Kidney (tissue), 13 donors: ENCODE measurements at regions not wholly inside any gene's neighbourhood (a gene's known extent, or its start where the extent isn't known, plus 50 kb on each side); places are given as distances from the start of the nearest gene placed in this dataset.

Experiments
- DNase-seq, 5 donors: peaks; one replicate each; pipeline ENCODE4 v3.0.0-alpha.2; 2013 to 2020
- FAIRE-seq: peaks from 2 replicates; lab custom pipeline; 2012; peaks lifted over from hg19 to GRCh38; lab: Jason Lieb, UNC
- H3K27ac ChIP-seq, 2 donors: one replicate each; pipeline ENCODE4 v1.7.0; 2013; ENCODE audit warnings: low read depth in 2 of 2, low read length in 2 of 2, inconsistent platforms in 1 of 2
- H3K27me3 ChIP-seq: one replicate; pipeline ENCODE4 v1.7.1; 2013; ENCODE audit warnings: low read length, inconsistent platforms; ENCODE audit not compliant: control insufficient read depth, insufficient read depth
- H3K36me3 ChIP-seq, 3 donors: one replicate each; pipeline versions ENCODE4 v1.7.0 to v1.7.1; 2013; ENCODE audit warnings: low read length in 3 of 3, control low read depth in 1 of 3, inconsistent platforms in 1 of 3; ENCODE audit not compliant: insufficient read depth in 3 of 3, control insufficient read depth in 2 of 3
- H3K4me1 ChIP-seq, 3 donors: one replicate each; pipeline versions ENCODE4 v1.7.0 to v1.7.1; 2013; ENCODE audit warnings: low read length in 3 of 3, inconsistent platforms in 1 of 3, low read depth in 1 of 3; ENCODE audit not compliant: control insufficient read depth in 2 of 3, insufficient read depth in 2 of 3
- H3K4me3 ChIP-seq, 3 donors: one replicate each; pipeline versions ENCODE4 v1.7.0 to v1.8.1; 2013; ENCODE audit warnings: low read length in 3 of 3, control low read depth in 1 of 3, inconsistent platforms in 1 of 3
- H3K9ac ChIP-seq, 3 donors: one replicate each; pipeline versions ENCODE4 v1.7.0 to v1.7.1; 2013; ENCODE audit warnings: low read length in 3 of 3, control low read depth in 1 of 3, inconsistent platforms in 1 of 3
- H3K9me3 ChIP-seq, 3 donors: one replicate each; pipeline versions ENCODE4 v1.7.0 to v1.7.1; 2013; ENCODE audit warnings: low read length in 3 of 3, control low read depth in 1 of 3, inconsistent platforms in 1 of 3; ENCODE audit not compliant: control insufficient read depth in 2 of 3, insufficient read depth in 1 of 3
- intact Hi-C: fragments of 100-400 bp; cut with DNase I; formaldehyde crosslinking; loops from one replicate; pipeline ENCODE4 v1.11.1; 2022
- TF ChIP-seq, protein P1 (sequence below): IDR thresholded peaks from 3 replicates; pipeline ENCODE4 v1.5.1; 2012; ENCODE audit warnings: mild to moderate bottlenecking, moderate library complexity, borderline replicate concordance; ENCODE audit not compliant: insufficient read depth; ENCODE audit errors: extremely low read depth
- donor health status: control.
- donor health status: control.
- donor health status: control.
- donor health status: control.
- donor health status: control.
- donor health status: DM: yes; HTN: yes; CAD: no.
- donor health status: Normal renal cell carcinoma (clear cell type).

GRCh38 chr12:124472690-124473279 lies 94.6 kb downstream of the NCOR2 start:
- Histone ChIP-seq H3K27ac (no peak overlapping the region), H3K9ac (no peak overlapping the region), H3K4me1 (no peaks in the 10 kb centered on the region), H3K27me3 (no peaks in the 10 kb centered on the region), H3K9me3 (peaks cover 0 to 14% (median 2%) of the 10 kb centered on the region in 3 donors), H3K36me3 (peaks cover 11 to 29% (median 20%) of the 10 kb centered on the region in 3 donors), H3K4me3 (no peak overlapping the region)
- FAIRE-seq (no peak), DNase-seq (peak in 1 of 5 donors; percentile 45)
- intact Hi-C loops = no loop called here
- TF ChIP-seq, protein P1, sequence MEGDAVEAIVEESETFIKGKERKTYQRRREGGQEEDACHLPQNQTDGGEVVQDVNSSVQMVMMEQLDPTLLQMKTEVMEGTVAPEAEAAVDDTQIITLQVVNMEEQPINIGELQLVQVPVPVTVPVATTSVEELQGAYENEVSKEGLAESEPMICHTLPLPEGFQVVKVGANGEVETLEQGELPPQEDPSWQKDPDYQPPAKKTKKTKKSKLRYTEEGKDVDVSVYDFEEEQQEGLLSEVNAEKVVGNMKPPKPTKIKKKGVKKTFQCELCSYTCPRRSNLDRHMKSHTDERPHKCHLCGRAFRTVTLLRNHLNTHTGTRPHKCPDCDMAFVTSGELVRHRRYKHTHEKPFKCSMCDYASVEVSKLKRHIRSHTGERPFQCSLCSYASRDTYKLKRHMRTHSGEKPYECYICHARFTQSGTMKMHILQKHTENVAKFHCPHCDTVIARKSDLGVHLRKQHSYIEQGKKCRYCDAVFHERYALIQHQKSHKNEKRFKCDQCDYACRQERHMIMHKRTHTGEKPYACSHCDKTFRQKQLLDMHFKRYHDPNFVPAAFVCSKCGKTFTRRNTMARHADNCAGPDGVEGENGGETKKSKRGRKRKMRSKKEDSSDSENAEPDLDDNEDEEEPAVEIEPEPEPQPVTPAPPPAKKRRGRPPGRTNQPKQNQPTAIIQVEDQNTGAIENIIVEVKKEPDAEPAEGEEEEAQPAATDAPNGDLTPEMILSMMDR = no peak

DNA sequence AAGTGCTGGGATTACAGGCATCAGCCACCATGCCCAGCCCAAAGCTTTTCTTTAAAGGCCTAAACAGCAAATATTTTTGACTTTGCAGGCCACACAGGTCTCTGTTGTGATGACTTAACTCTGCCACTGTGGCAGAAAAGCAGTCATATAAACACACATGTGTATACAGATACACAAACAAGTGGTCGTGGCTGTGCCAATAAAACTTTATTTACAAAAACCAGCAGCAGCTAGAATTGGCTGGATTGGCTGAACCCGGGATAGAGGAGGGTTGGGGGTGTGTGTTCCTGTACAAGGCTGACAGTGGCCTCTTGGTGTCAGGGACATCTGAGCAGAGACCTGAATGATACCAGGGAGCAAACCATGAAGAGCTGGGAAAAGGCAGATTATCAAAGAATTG lies 95.6 kb downstream of the NCOR2 start:
- TF ChIP-seq, protein P1 = no peak
- no peak for FAIRE-seq
- peaks cover 11 to 29% (median 20%) of the 10 kb centered on the region in 3 donors for H3K36me3 ChIP-seq

DNA sequence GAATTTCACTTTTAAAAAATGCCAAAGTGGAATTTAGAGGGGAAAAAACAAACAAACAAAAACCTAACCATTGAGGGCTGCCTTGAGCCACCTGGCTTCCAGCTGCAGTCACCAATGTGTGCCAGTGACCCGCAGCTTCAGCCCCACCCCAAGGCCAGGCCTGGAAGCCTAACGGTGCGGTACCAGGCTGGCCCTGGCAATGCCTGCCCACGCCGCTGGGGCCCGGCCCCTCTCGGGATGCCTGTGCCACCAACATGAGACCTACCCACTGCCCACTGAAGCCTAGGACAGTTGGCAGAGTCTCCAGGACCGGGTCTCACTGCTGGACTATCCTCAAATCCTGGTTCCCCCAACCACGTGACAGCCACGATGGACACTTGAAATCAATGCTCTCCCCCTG lies 96.6 kb downstream of the NCOR2 start:
- peak in 1 of 5 donors; percentile 56 for DNase-seq
- Histone ChIP-seq H3K27ac (no peak overlapping the region), H3K4me3 (no peak overlapping the region), H3K9ac (no peak overlapping the region), H3K27me3 (no peaks in the 10 kb centered on the region), H3K4me1 (peaks cover 0 to 3% (median 0%) of the 10 kb centered on the region in 3 donors), H3K9me3 (peaks cover 0 to 14% (median 2%) of the 10 kb centered on the region in 3 donors), H3K36me3 (peaks cover 11 to 30% (median 20%) of the 10 kb centered on the region in 3 donors)
- TF ChIP-seq, protein P1 = no peak
- no peak for FAIRE-seq
- intact Hi-C loops = no loop called here

More for the DNA sequence above, 95.6 kb downstream of the NCOR2 start:
- no peak overlapping the region for H3K27ac ChIP-seq
- H3K9me3 ChIP-seq = peaks cover 0 to 14% (median 2%) of the 10 kb centered on the region in 3 donors
- peaks cover 0 to under 1% (median 0%) of the 10 kb centered on the region in 3 donors for H3K4me1 ChIP-seq
- no peak overlapping the region for H3K9ac ChIP-seq
- no peaks in the 10 kb centered on the region for H3K27me3 ChIP-seq
- intact Hi-C loops = no loop called here
- no peak overlapping the region for H3K4me3 ChIP-seq
- DNase-seq = no peak
